SK-N-SH (cell line): ENCODE measurements at regions not wholly inside any gene's neighbourhood (a gene's known extent, or its start where the extent isn't known, plus 50 kb on each side); places are given as distances from the start of the nearest gene placed in this dataset.

ENCODE experiments used
- CTCF ChIA-PET: fragments of 300-600, 350-600 bp; formaldehyde crosslinking; extraction: SDS; loops from one replicate; lab custom pipeline; 2021; lab: Yijun Ruan, JAX
- POLR2A ChIA-PET: fragments of 350-600 bp; sonication (Branson Sonifier 250); formaldehyde crosslinking; extraction: SDS; loops from one replicate; lab custom pipeline; 2020; ENCODE audit warnings: antibody characterized with exemption, inconsistent platforms; lab: Yijun Ruan, JAX
- DNase-seq: peaks from one replicate; pipeline ENCODE4 v3.0.0; 2012
- H2AFZ ChIP-seq: fragments of 200-600 bp; sonication (generic); 2 replicates; pipeline ENCODE4 v1.8.1; 2016; ENCODE audit warnings: antibody characterized with exemption, mild to moderate bottlenecking, low read depth
- H3F3A ChIP-seq: fragments of 200-600 bp; sonication (generic); replicated peaks from 2 replicates; pipeline ENCODE3; 2016; ENCODE audit warnings: antibody characterized with exemption, mild to moderate bottlenecking; ENCODE audit not compliant: insufficient read depth
- H3K27ac ChIP-seq, 2 experiments: fragments of 200-500 bp in 1 of 2; fragments of 200-600 bp in 1 of 2; sonication (Bioruptor generic) in 1 of 2; sonication (generic), shearing (Covaris generic) in 1 of 2; 2 replicates each; pipeline versions ENCODE4 v1.5.1 to v1.6.1; 2014 to 2016; ENCODE audit warnings: low read depth in 2 of 2, inconsistent platforms in 1 of 2, low read length in 1 of 2, mild to moderate bottlenecking in 1 of 2, mixed read lengths in 1 of 2
- H3K27me3 ChIP-seq: fragments of 200-600 bp; sonication (generic), shearing (Covaris generic); 2 replicates; pipeline ENCODE4 v1.6.1; 2016; ENCODE audit warnings: mixed run types; ENCODE audit not compliant: insufficient read depth
- H3K36me3 ChIP-seq, 2 experiments: fragments of 200-500 bp in 1 of 2; fragments of 200-600 bp in 1 of 2; sonication (Bioruptor generic) in 1 of 2; sonication (generic) in 1 of 2; replicated peaks in 1 of 2; 2 replicates each; pipeline versions ENCODE3 to v1.5.1; 2014 to 2016; ENCODE audit warnings: low read length in 1 of 2, mild to moderate bottlenecking in 1 of 2; ENCODE audit not compliant: insufficient read depth in 2 of 2, control insufficient read depth in 1 of 2
- H3K4me1 ChIP-seq, 2 experiments: fragments of 200-500 bp in 1 of 2; fragments of 200-600 bp in 1 of 2; sonication (Bioruptor generic) in 1 of 2; sonication (generic), shearing (Covaris generic) in 1 of 2; 2 replicates each; pipeline versions ENCODE4 v1.5.1 to v1.6.1; 2014 to 2016; ENCODE audit warnings: low read depth in 1 of 2, low read length in 1 of 2, mixed run types in 1 of 2; ENCODE audit not compliant: insufficient read depth in 2 of 2, control insufficient read depth in 1 of 2
- H3K4me2 ChIP-seq: fragments of 200-600 bp; sonication (generic), shearing (Covaris generic); 2 replicates; pipeline ENCODE4 v1.6.1; 2017; ENCODE audit warnings: mixed run types
- H3K4me3 ChIP-seq, 2 experiments: fragments of 200-500 bp in 1 of 2; fragments of 200-600 bp in 1 of 2; sonication (Bioruptor generic) in 1 of 2; sonication (generic), shearing (Covaris generic) in 1 of 2; 2 replicates each; pipeline versions ENCODE4 v1.5.1 to v1.8.1; 2014 to 2016; ENCODE audit warnings: low read depth in 2 of 2, inconsistent platforms in 1 of 2, low read length in 1 of 2, mild to moderate bottlenecking in 1 of 2, mixed read lengths in 1 of 2, moderate library complexity in 1 of 2
- H3K79me2 ChIP-seq: fragments of 200-600 bp; sonication (generic); 2 replicates; pipeline ENCODE4 v1.8.1; 2017; ENCODE audit warnings: mild to moderate bottlenecking; ENCODE audit not compliant: insufficient read depth
- H3K9ac ChIP-seq: fragments of 200-600 bp; sonication (generic); 2 replicates; pipeline ENCODE4 v1.6.1; 2017; ENCODE audit warnings: mixed run types
- H3K9me2 ChIP-seq: fragments of 200-600 bp; sonication (generic); 2 replicates; pipeline ENCODE4 v1.6.1; 2017; ENCODE audit warnings: mixed run types
- H3K9me3 ChIP-seq: fragments of 200-600 bp; sonication (generic); 2 replicates; pipeline ENCODE4 v1.6.1; 2017; ENCODE audit warnings: mixed run types, mild to moderate bottlenecking, moderate library complexity
- H4K20me1 ChIP-seq: fragments of 200-600 bp; sonication (generic); 2 replicates; pipeline ENCODE4 v1.6.1; 2017; ENCODE audit warnings: mild to moderate bottlenecking, mixed run types; ENCODE audit not compliant: insufficient read depth
- CHD2 ChIP-seq: fragments of 150-350 bp; IDR thresholded peaks from 2 replicates; pipeline ENCODE4 v1.6.1; 2018; ENCODE audit warnings: low read length; ENCODE audit not compliant: partially characterized antibody
- EP300 ChIP-seq, 2 experiments: IDR thresholded peaks; 2 replicates each; pipeline versions ENCODE4 v1.4.0 to v1.6.1; 2012; ENCODE audit warnings: borderline replicate concordance in 1 of 2, low read depth in 1 of 2, low read length in 1 of 2
- FOXJ3 ChIP-seq: sonication (generic); formaldehyde crosslinking; IDR thresholded peaks from 2 replicates; pipeline ENCODE4 v1.5.1; 2020; ENCODE audit warnings: mild to moderate bottlenecking, missing genetic modification reagents
- GABPA ChIP-seq: IDR thresholded peaks from 2 replicates; pipeline ENCODE4 v1.4.0; 2012; ENCODE audit warnings: low read depth, mild to moderate bottlenecking
- GATA2 ChIP-seq: sonication (generic); formaldehyde crosslinking; IDR thresholded peaks from 2 replicates; pipeline ENCODE4 v1.5.0; 2020; ENCODE audit warnings: mild to moderate bottlenecking, missing genetic modification reagents
- IRF3 ChIP-seq: fragments of 150-350 bp; IDR thresholded peaks from 2 replicates; pipeline ENCODE4 v1.6.1; 2016; ENCODE audit warnings: mild to moderate bottlenecking, low read depth, low read length
- JUND ChIP-seq: IDR thresholded peaks from 2 replicates; pipeline ENCODE4 v1.4.0; 2012
- MXI1 ChIP-seq: IDR thresholded peaks from 2 replicates; pipeline ENCODE4 v1.6.1; 2012; ENCODE audit warnings: mild to moderate bottlenecking, low read depth, low read length, improper control_type of control experiment
- POLR2AphosphoS5 ChIP-seq: IDR thresholded peaks from 2 replicates; pipeline ENCODE4 v1.6.1; 2012; ENCODE audit warnings: low read depth, low read length
- RAD21 ChIP-seq: IDR thresholded peaks from 2 replicates; pipeline ENCODE4 v1.6.1; 2012; ENCODE audit warnings: mild to moderate bottlenecking, low read length
- RCOR1 ChIP-seq: fragments of 150-350 bp; IDR thresholded peaks from 2 replicates; pipeline ENCODE4 v1.6.1; 2017; ENCODE audit warnings: antibody characterized with exemption, low read length
- RFX5 ChIP-seq: IDR thresholded peaks from 2 replicates; pipeline ENCODE4 v1.6.1; 2012; ENCODE audit warnings: mild to moderate bottlenecking, improper control_type of control experiment, low read length
- RXRA ChIP-seq: IDR thresholded peaks from 2 replicates; pipeline ENCODE4 v1.4.0; 2012; ENCODE audit warnings: low read depth, mild to moderate bottlenecking, borderline replicate concordance
- TAF1 ChIP-seq: IDR thresholded peaks from 2 replicates; pipeline ENCODE4 v1.6.1; 2012; ENCODE audit warnings: low read depth, mild to moderate bottlenecking, low read length, moderate library complexity, borderline replicate concordance
- TCF12 ChIP-seq: IDR thresholded peaks from 2 replicates; pipeline ENCODE4 v1.4.0; 2012
- TEAD4 ChIP-seq: IDR thresholded peaks from 2 replicates; pipeline ENCODE4 v1.4.0; 2012; ENCODE audit warnings: mild to moderate bottlenecking, borderline replicate concordance; ENCODE audit not compliant: insufficient read depth
- YY1 ChIP-seq: IDR thresholded peaks from 2 replicates; pipeline ENCODE4 v1.4.0; 2012; ENCODE audit warnings: low read depth, mild to moderate bottlenecking
- WGBS: methylation state at CpG from one replicate; pipeline ENCODE4 v1.1.6; 2017; ENCODE audit warnings: low lambda C conversion rate; 5-methylcytosine and 5-hydroxymethylcytosine counted together
- TF ChIP-seq, protein P1 (sequence below): IDR thresholded peaks from 2 replicates; pipeline ENCODE4 v1.4.0; 2012; ENCODE audit warnings: low read depth
- TF ChIP-seq, protein P2 (sequence below): fragments of 150-350 bp; IDR thresholded peaks from 2 replicates; pipeline ENCODE4 v1.6.1; 2017; ENCODE audit warnings: antibody characterized with exemption, low read length, low read depth, borderline replicate concordance
- TF ChIP-seq, protein P3 (sequence below): IDR thresholded peaks from 2 replicates; pipeline ENCODE4; 2012
- TF ChIP-seq, protein P4 (sequence below): IDR thresholded peaks from 2 replicates; pipeline ENCODE4 v1.4.0; 2012; ENCODE audit warnings: low read depth, borderline replicate concordance

DNA sequence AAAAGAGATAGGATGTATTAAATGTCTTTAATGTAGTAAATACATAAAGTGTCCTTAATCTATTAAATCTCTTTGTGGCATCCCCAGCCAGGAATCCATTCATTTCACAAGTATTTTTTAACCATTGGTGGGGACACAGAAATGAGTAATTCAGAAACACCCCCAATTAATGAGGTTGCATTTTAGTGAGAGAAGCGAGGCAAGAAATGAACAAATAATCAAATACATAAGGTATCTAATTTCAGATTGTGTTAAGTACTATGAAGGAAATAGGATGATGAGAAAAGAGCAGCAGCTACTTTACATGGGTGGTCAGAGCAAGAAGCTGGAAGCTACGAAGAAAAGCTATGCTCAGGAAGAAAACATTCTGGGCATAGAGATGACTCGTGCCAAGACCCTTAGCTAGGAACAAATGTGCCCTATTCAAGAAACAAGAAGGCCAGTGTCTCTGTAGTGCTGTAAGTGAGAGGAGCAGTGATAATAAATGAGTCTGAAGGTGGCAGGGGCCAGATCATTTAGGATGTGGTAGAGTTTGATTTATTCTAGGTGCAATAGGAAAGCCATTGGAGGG, 60.5 kb upstream of the IGF1 start:
- no peaks in the 10 kb centered on the region for H3K9me2 ChIP-seq
- DNase-seq, result no peak
- H3K9ac ChIP-seq, result peak overlapping the region; percentile 37; the same call in 1 of the 2 replicates
- TF ChIP-seq JUND (0 out of 2 replicates have a peak, but pooled peaks have one; percentile 12), RFX5 (no peak), MXI1 (no peak), POLR2AphosphoS5 (no peak)
- H3K9me3 ChIP-seq, result no peaks in the 10 kb centered on the region
- peaks cover 37% of the 10 kb centered on the region for H3F3A ChIP-seq
- CTCF ChIA-PET, result no interaction called here
- peaks cover 0 to 50% of the 10 kb centered on the region in 2 experiments; a peak in 2 of 4 replicates for H3K4me1 ChIP-seq
- H4K20me1 ChIP-seq, result no peaks in the 10 kb centered on the region
- 0 out of 2 replicates have a peak overlapping the region, but pooled peaks have one; percentile 17 for H3K4me2 ChIP-seq
- H3K79me2 ChIP-seq, result no peaks in the 10 kb centered on the region
- WGBS, result 28% methylated on average over 3 of the region's 3 CpGs
- H3K4me3 ChIP-seq, result no peak overlapping the region
- H3K27me3 ChIP-seq, result no peaks in the 10 kb centered on the region
- no peaks in the 10 kb centered on the region for H3K36me3 ChIP-seq
- H2AFZ ChIP-seq, result peak overlapping the region; percentile 52; the same call in 1 of the 2 replicates
- H3K27ac ChIP-seq, result peak overlapping the region; percentile 35 to 91; a peak in 3 of 4 replicates
- POLR2A ChIA-PET, result no interaction called here

DNA sequence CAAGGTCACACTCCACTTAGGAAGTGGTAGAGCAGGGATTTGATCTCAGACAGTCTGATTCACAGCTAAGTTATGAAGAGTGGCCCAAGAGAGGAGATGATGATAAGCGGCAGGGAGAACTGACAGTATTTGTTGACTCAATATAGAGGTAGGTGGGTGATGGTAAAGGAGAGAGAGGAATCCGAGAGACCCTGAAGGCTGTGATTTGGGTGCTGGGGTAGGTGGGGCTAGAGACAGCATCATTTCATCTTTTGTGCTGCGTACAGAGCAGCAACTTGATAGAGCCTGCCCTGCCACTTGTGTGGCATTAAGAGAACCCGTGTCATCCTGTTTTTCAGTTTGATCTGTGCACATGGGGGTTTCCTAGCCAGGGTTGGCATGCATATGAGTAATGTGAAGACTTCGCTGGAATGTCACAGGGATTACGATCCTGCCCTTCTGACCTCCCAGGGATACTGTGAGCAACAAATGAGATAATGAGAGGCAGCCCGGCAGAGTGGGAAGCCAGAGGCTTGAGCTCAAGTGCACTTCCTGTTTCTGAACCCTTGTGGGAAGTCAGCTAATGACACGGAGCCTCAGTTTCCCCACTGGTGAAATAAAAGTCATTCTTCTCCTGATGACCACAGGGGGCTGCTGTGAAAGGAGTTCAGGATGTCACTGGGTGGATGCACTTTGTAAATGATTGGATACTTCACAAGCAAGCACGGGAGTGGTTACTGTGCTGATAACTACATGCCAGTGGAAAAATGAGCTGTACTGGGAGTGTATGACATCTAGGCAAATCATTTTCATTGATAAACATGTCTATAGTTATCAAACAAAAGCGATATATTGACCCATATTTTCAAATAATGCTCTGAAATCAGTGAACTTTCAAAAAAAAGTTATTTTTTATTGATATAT, 59.5 kb upstream of the IGF1 start:
- Histone ChIP-seq H3K9me2 (no peaks in the 10 kb centered on the region), H3K9me3 (no peaks in the 10 kb centered on the region), H3K4me3 (peak overlapping the region in 1 of 2 experiments; percentile 7; a peak in 1 of 4 replicates), H3F3A (peaks cover 43% of the 10 kb centered on the region), H3K4me2 (peak overlapping the region; percentile 72), H4K20me1 (no peaks in the 10 kb centered on the region), H3K4me1 (peaks cover 0 to 52% of the 10 kb centered on the region in 2 experiments; a peak in 2 of 4 replicates), H2AFZ (peak overlapping the region; percentile 27; the same call in 1 of the 2 replicates), H3K27ac (peak overlapping the region; percentile 48 to 91; a peak in 3 of 4 replicates), H3K9ac (peak overlapping the region; percentile 56), H3K79me2 (no peaks in the 10 kb centered on the region), H3K27me3 (no peaks in the 10 kb centered on the region), H3K36me3 (no peaks in the 10 kb centered on the region)
- no peak for DNase-seq
- WGBS, result 4% methylated on average over 10 of the region's 10 CpGs
- CTCF ChIA-PET, result no interaction called here
- POLR2A ChIA-PET, result no interaction called here
- TF ChIP-seq YY1, result no peak
- peak; percentile 3; the same call in 1 of the 2 replicates for TF ChIP-seq GABPA
- TF ChIP-seq TEAD4, result peak; percentile 91
- TF ChIP-seq, protein P1, sequence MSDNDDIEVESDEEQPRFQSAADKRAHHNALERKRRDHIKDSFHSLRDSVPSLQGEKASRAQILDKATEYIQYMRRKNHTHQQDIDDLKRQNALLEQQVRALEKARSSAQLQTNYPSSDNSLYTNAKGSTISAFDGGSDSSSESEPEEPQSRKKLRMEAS, result peak; percentile 83
- TF ChIP-seq, protein P2, sequence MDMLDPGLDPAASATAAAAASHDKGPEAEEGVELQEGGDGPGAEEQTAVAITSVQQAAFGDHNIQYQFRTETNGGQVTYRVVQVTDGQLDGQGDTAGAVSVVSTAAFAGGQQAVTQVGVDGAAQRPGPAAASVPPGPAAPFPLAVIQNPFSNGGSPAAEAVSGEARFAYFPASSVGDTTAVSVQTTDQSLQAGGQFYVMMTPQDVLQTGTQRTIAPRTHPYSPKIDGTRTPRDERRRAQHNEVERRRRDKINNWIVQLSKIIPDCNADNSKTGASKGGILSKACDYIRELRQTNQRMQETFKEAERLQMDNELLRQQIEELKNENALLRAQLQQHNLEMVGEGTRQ, result no peak
- no peak for TF ChIP-seq MXI1
- no peak for TF ChIP-seq RCOR1
- TF ChIP-seq, protein P3, sequence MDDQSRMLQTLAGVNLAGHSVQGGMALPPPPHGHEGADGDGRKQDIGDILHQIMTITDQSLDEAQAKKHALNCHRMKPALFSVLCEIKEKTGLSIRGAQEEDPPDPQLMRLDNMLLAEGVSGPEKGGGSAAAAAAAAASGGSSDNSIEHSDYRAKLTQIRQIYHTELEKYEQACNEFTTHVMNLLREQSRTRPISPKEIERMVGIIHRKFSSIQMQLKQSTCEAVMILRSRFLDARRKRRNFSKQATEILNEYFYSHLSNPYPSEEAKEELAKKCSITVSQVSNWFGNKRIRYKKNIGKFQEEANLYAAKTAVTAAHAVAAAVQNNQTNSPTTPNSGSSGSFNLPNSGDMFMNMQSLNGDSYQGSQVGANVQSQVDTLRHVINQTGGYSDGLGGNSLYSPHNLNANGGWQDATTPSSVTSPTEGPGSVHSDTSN, result peak; percentile 81
- no peak for TF ChIP-seq RFX5
- no peak for TF ChIP-seq TAF1
- TF ChIP-seq, protein P4, sequence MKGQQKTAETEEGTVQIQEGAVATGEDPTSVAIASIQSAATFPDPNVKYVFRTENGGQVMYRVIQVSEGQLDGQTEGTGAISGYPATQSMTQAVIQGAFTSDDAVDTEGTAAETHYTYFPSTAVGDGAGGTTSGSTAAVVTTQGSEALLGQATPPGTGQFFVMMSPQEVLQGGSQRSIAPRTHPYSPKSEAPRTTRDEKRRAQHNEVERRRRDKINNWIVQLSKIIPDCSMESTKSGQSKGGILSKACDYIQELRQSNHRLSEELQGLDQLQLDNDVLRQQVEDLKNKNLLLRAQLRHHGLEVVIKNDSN, result no peak
- TF ChIP-seq EP300 (IDR thresholded peaks at IDR 0.05; ENCODE audit: borderline replicate concordance in 1 of 2, low read depth in 1 of 2, low read length in 1 of 2), result peak in 1 of 2 experiments; percentile 86; a peak in 2 of 4 replicates
- TF ChIP-seq POLR2AphosphoS5, result peak; percentile 66; the same call in 1 of the 2 replicates
- TF ChIP-seq CHD2, result no peak
- no peak for TF ChIP-seq FOXJ3 (CRISPR knock-in tag)
- peak; percentile 98 for TF ChIP-seq RXRA
- no peak for TF ChIP-seq GATA2
- TF ChIP-seq RAD21, result no peak
- no peak for TF ChIP-seq IRF3
- TF ChIP-seq TCF12, result peak; percentile 88
